Stimulated activated CD4-positive, alpha-beta T cell treated with anti-CD3 and anti-CD28 coated beads, Interleukin-1b, Interleukin-23, amount 100 ng/mL, for 24 hours (primary cell): ENCODE measurements at regions not wholly inside any gene's neighbourhood (a gene's known extent, or its start where the extent isn't known, plus 50 kb on each side); places are given as distances from the start of the nearest gene placed in this dataset.
"Not testable (repeated sequence)": the region's sequence is repeated elsewhere in the genome, so short reads cannot be mapped to it uniquely, and the experiment has no call there.

Experiments used
- DNase-seq, 4 experiments: peaks; one replicate each; pipeline ENCODE4 v3.0.0-alpha.2; 2020; ENCODE audit warnings: low read depth in 4 of 4, low spot score in 1 of 4

DNA sequence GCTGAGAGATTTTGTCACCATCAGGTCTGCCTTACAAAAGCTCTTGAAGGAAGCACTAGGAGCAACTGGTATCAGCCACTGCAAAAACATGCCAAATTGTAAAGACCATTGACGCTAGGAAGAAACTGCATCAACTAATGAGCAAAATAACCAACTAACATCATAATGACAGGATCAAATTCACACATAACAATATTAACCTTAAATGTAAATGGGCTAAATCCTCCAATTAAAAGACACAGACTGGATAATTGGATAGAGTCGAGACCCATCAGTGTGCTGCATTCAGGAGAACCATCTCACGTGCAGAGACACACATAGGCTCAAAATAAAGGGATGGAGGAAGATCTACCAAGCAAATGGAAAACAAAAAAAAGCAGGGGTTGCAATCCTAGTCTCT lies 53.1 kb upstream of the SELENOP start:
- DNase-seq: not testable (repeated sequence)
